ENCODE measurements at regions not wholly inside any gene's neighbourhood (a gene's known extent, or its start where the extent isn't known, plus 50 kb on each side); places are given as distances from the start of the nearest gene placed in this dataset.

DNA sequence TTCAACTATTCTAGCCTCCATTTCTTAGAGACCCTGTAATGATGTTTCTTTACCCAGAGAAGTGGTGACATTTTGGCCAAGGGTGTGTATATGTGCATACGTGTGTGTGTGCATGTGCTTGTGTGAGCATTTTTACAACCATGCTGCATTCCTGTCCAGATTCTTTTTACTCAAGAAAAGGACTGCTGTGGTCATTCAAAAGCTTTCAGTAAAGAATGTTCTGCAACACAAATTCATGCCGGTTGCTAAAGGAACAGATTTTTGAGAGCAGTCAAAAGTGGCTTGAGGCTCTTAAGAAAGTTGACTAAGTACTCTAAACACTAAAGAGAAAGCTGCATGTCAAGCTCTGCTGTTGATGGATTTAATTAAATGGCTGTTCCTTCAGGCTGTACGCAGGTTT, 65.0 kb upstream of the FMR1 start:
- no peak for DNase-seq

GRCh38 chrX:147847999-147848398, 63.7 kb upstream of the FMR1 start:
- DNase-seq, result no peak

- DNase-seq, result no peak
Observed at GRCh38 chrX:147848543-147849443, 62.9 kb upstream of the FMR1 start.

- no peak for DNase-seq
Observed at GRCh38 chrX:147850875-147851274, 60.8 kb upstream of the FMR1 start.

DNA sequence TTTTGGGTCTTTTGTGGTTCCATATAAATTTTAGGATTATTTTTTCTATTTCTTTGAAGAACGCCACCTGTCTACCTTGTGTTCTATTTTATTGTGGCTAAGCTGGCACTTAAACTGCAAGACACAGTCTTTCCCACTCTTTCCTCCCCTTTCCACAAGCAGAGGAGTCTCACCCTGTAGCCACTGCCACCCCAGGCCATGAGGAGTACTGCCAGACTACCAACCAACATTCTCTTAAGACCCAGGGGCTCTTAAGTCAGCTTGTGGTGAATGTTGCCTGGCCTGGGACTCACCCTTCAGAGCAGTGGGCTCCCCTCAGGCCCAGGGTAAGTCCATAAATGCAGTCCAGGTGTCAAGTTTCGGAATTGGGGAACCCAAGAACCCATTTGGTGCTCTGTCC, 58.0 kb upstream of the FMR1 start:
- no peak for DNase-seq

GRCh38 chrX:147859666-147860065, 52.1 kb upstream of the FMR1 start:
- DNase-seq, result no peak
